NCI-H2081 treated with DMSO at 0.1 percent for 48 hours (cell line): ENCODE measurements at regions not wholly inside any gene's neighbourhood (a gene's known extent, or its start where the extent isn't known, plus 50 kb on each side); places are given as distances from the start of the nearest gene placed in this dataset.

Experiments
- DNase-seq: peaks from one replicate; lab custom pipeline; 2025; lab: John Stamatoyannopoulos, UW

DNA sequence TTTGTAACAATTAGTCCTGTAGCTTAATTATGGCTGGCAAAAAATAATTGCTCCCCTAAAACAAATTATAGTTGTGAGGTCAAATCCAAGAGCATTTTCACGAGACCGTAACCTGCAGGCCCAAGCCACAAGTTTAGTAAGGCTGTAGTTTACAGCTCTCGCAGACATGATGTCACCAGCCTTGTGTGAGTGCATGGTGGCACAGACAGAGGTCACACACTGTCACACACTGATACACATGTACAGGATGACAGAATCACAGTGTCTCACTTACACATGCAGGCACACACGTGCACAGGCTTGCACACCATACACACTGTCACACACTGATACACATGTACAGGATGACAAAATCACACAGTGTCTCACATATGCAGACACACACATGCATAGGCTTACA lies 518.8 kb downstream of the IRX1 start:
- no peak for DNase-seq

DNA sequence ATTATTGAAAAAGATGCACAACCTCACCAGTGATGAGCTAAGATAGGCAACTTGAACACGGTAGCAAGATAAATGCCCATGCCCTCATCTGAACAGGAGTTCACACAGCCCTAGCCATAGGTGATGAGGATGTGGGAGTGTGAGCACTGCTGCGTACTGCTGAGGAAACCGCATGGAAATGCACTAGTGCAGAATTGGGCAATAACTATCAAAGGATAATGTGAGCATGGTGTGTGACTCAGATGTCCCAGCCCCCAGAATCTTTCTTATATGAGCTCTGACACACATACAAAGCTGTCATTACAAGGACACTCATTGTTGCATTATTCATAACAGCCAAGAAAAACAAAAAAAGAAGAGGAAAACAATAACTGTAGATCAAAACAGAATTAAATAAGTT lies 521.2 kb downstream of the IRX1 start:
- no peak for DNase-seq

DNA sequence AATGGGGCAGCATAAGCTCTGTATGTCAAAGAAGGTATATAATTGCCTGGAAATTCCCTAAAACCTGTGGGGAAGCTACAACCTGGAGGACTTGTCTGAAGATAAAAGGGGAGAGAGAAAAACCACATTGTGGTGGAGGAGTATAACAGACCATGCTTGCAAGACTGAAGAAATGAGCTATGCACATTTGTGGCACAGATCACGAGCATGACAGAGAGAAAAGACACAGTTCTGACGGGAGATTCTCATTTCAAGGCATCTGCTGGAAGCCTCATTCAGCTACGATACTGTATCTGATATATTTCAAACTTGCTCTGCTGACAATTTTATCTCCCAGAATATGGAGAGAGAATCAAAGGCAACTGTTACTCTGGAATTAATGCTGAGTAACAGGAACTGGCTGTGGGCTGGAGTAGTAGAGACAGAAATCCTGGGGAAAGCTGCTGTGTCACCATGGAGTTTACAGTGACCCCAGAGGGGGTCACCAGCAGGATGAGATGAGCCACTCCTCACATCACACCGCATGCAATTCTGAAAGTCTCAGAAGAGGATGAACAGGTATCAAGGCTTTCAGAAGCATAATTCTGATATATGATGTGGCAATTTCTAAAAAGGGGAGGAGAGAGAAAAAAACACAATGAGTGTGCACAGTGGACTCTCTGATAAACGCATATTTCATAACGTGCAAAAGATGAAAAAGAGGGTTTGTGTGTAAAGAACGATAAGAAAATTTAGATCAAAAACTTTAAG lies 528.8 kb downstream of the IRX1 start:
- DNase-seq = no peak

DNA sequence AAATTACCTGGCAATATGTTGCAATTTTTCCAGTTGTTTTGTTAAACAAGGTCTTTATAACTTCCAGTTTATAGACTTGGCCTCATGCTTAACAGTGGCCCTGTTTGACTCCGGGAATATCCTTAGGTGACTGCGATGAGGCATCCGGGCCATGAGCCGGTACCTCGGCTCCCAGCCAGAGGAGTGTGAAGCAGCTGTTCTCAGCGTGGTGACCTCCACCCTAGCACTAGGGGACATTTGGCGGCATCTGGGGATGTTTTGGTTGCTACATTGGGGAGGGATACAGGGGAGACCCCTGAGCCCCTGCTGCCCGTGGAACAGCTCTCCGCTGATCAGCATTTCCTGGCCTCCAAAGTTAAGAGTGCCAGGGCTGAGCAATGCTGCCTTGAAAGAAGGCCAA lies 533.4 kb downstream of the IRX1 start:
- DNase-seq = no peak

DNA sequence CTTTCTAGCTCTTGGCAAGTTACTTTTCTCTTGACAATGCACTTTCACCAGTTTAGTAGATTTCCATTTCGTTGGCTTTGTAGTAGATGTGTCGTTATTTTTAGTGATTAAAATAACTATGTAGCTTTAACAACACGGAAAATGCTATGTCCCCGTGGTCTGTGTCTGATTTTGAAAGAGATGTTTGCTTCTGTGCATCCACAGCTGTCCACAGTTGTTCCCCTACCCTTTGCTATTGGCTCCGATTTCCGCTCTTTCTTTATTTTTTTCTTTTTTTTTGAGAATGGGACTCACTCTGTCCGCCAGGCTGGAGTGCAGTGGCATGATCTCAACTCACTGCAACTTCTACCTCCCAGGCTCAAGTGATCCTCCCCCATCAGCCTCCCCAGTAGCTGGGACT lies 533.9 kb downstream of the IRX1 start:
- DNase-seq = no peak

DNA sequence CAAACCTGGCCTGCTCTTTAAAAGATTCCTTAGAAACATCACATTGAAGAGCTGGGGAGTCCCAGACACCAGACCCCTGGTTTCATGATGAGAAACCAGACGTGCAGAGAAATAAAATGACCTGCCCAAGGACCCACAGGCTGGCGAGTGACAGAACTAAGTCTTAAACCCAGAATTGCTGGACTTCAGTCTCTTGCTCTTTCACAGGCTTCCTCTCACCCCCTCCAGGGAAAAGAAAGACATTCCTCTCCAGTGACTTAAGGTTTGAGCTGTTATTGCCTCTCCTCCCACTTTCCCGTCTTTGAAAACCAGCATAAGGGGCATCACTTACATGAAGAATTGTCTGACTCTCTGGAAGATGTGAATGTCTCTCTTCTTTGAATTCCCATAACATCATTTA lies 535.2 kb downstream of the IRX1 start:
- no peak for DNase-seq

DNA sequence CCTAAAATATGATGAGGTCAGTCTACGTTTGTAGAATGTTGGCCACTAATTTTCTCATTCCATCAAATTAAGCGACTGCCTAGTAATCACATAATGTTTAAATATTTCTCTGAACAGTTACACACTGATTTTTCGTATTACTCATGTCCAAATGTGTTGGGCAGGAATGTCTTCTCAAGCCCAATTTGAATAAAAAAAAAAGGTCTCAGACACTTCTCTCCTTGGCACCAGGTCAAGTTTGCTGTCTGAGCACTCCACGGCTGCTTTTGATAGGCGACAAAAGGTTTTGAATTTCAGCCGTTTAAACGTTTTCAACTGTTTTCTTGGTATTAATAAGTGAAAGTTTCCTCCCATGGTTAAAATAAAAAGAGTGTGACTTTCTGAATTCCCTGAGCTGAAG lies 542.1 kb downstream of the IRX1 start:
- no peak for DNase-seq

DNA sequence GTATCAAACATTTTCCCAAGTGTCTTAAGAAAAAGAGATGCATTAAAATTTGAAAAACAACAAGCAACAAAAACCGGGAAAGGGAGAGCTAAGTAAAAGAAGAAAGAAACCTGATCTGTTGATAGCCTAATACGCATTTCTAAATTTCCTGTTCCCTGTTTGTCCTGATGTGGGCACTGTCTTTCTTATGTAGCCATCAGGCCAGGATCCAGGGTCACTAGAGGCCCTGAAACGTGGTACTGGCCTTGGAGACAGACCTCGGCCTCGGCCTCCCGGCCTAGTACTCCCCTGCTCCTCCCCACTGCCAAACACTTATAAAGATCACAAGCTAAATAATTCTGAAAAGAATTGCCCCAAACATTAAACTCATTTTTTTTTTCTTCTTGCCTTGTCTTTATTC lies 547.2 kb downstream of the IRX1 start:
- DNase-seq = no peak

DNA sequence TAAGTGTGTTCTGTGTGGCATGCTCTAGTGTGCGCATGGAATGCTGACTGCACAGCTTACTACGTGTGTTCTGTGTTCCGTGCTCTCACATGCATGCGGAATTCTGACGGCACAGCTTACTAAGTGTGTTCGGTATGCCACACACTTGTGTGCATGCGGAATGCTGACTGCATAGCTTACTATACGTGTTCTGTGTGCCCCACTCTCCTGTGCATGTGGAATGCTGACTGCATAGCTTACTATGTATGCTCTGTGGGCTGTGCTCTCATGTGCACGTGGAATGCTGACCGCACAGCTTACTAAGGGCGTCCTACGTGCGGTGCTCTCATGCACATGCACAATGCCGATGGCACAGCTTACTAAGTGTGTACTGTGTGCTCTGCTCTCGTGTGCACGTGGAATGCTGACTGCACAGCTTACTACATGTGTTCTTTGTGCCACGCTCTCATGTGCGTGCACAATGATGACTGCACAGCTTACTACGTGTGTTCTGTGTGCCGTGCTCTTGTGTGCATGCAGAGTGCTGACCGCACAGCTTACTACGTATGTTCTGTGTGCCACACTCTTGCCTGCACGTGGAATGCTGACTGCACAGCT lies 548.9 kb downstream of the IRX1 start:
- no peak for DNase-seq

DNA sequence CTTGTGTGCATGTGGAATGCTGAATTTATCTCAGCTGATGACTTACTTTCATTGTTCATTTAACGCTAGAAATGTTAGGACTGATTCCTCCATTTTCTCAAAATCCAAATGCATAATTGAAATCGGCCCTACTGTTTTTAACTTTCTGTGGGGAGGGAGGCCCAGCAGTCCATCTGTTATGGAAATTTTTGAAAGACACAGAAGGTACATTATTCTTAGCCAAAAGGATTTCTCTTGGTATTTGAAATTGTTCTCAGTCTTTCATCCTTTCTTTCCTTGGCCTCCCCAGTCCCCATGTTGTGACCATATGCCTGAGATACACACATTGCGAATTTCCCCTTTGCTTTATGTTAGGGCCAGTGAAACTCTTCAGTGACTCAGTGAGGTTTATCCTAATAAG lies 549.9 kb downstream of the IRX1 start:
- DNase-seq = no peak

DNA sequence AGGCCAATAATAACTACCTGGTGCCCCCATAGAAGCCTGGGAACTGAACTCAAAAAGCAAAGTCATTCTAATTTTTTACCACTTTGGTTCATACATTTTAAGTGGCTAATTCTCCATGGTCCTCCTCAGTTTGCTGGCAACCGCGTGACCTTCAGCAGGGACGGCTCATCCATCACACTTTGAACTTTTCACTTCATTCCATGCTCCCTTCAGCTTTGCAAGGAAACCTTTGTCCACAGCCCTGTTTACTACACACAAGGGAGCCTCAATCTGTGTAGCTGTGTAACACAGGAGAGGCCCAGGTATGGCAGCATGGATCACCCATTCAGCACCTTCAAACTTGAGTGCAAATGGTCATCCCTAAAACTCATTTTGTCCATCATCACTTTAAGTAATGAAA lies 552.4 kb downstream of the IRX1 start:
- no peak for DNase-seq

DNA sequence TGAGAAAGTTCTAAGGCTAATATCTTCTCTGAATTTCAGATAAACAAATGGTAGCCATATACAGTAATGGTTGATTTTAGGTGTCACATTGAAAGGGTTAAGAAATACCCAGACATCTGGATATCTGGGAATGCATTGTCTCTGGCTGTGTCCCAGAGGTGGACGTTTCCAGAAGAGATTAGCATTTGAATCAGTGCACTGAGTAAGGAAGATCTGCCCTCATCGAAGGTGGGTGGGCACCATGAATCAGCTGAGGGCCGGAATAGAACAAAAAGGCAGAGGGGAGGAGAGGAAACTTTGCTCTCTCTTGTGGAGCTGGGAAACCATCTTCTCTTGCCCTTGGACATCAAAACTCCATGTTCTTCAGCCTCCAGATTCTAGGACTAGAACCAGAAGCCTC lies 554.4 kb downstream of the IRX1 start:
- no peak for DNase-seq

DNA sequence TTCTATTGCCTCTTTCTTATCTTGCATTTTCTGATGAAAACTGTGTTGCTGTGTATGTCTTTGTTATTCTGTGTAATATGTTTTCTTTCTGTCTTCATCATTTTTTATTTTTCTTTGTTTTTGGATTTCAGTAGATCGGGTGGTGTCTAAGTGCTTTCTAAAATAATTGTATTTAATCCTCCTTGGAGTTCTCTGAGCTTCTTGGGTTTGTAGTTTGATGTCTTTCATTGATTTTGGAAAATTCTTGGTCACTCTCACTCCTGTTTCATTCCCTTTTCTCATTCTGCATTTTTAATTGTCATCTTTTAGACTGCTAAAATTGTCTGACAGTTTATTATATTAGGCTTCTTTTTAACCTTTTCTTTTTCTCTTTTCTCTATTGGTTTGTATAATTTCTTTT lies 560.5 kb downstream of the IRX1 start:
- DNase-seq = no peak

DNA sequence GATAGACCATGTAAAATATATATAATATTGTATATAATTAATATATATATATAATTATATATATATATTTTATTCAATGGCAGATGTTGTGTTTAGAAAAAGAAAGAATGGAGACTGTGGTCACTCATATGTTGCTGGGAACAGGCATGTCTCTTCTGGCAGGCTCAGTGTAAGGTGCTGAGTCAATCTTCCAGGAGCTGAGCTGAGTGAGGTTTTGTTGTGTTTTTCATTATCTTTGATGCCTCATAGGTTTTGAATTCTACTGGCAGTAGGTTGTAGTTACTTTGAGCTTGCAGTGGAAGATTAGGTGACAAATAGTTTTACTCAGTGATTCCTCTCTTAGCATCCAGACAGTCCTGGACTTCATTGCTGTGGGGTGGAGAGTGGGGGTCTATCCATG lies 561.3 kb downstream of the IRX1 start:
- no peak for DNase-seq

DNA sequence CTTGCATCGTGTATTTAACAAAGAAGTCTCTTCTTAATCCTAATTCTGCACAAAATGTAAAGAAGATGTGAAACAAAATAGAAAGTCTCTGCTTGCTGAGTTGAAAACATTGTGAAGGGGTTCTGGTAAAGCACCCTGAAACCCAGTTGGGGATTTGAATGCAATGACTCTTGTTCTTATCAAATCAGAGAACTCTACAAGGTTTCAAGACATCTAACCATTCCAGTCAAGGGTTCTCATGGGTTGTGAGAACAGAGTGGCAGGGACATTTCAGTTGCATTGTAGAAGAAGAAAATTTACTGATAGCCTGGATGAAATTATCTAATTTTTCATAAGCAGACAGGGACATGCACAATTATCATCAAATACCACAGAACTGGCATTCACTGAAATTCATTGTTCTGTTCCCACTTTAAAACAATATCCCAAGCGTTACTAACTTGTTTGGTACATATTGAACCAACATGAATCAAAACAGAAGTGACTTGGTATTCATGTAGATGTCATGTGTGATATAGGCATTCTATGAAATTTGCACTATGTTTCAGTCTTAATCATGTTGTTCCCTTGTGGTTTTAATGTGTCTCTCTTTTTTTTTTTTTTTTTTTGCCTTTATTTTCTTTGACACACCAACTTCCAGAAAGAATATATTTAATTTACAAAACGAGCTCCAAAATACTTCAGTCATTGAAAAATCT lies 563.3 kb downstream of the IRX1 start:
- no peak for DNase-seq

DNA sequence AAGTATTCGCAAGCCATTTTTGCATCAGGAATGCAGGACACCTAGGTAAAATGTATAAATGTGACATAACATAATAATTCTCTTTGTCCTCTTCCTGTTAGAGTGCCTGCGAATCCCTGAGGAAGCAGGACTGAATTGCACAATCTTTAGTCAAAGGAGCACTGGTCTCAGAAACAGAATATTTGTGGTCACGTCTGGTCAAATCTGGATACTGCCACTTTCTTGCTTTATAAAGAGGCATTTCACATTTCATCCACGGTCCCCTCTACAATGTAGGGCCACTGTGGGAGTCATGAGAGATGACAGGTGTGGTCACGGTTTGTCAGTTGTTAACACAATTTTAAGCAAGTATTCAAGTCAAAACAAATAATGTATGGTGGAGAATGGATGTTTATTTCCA lies 564.0 kb downstream of the IRX1 start:
- DNase-seq = no peak

DNA sequence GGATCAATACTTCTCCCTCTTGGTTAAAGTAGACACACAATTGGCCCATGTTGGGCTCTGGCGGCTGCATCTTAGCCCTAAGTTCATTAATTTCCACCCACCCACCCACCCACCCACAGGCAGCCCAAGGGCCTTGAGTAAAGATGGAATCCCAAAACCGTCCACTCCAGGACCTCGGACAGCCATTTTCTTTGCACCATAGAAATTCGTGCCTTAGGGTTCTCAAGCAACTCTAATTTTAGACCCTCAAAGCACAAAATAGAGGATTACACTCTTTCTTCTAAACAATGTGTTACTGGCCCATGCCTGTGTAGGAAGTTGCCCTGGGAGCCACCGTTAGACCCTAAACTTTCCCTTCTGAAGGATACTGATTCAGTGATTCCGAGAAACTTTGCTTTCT lies 568.5 kb downstream of the IRX1 start:
- no peak for DNase-seq

DNA sequence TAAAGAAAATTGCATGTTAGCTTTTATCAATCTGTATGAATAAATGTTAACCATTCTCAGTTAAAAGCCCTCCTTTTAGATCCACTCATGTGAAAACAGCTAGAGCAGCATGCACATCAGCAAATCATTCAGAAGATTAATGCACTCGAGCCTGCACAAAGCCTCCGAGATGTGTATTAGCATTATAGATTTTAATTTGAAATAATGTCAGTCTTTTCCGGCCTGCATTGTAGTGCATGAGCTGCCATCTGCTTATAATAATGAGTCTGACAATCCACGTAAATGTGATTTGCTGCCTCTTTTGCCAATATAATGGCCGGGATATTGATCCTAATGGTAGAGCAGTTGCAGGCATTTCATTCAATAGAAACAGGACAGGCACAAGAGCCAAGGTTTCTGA lies 585.1 kb downstream of the IRX1 start:
- DNase-seq = no peak

DNA sequence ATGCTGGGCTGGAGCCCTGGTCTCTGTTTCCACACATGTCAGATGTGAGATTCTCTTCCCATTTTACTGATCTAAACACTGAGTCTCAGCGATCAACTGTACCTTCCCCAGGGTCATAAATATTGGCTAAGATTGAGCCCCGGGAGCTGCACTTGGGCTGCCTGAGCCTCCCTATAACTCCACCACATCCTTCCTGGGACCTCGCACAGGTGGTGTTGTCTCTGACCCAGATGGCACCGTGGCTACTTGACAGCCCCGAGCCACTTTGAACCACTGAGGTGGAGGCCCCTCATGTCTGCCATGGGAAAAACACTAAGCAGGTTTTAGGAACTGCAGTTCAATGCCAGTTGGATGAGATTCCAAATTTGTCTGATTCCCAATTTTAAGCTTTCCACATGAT lies 586.5 kb downstream of the IRX1 start:
- DNase-seq = no peak

DNA sequence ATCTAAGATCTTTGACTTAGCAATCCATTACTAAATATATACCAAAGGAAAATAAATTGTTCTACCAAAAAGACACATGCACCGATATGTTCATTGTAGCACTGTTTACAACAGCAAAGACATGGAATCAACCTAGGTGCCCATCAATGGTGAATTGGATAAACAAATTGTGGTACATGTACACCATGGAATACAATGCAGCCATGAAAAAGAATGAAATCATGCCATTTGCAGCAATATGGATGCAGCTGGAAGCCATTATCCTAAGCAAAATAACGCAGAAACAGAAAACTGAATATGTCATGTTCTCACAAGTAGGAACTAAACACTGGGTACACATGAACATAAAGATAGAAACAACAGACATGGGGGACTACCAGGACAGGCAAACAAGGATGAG lies 589.5 kb downstream of the IRX1 start:
- no peak for DNase-seq

DNA sequence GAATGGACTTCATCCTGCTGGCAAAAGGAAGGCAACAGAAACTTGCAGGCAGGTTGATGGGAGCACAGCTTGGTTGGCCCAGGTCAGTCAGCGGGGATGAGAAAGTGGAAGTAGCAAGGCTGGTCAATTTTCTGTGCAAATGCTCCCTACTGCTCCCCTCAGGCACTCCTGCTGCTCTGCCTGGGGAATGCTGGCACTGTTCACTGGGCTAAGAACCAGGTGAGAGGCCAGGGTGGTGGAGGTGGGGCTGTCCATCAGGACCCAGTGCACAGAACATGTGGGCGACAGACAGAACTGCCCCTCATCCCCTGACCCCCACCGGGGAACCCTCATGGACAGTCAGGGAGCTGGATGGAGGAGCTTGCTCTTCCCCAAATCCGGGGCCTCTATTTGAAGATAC lies 593.1 kb downstream of the IRX1 start:
- no peak for DNase-seq

DNA sequence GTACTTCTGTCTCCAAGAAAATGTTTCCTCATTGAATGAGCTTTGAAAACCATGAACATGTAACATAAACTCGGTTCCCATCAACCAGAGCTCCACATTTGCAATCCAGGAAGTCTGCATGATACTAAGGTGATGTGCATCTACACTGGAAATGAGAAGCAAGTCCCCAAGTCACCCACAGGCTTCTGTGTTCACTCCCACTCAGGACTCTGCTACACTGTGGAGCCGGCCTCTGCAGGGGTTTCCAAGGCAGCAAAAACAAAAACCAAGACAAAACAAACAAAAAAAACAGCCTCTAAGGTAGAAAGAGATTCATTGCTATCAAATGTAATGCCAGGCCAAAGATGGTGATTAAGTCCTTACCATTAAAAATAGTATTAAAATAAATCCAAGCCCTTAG lies 593.7 kb downstream of the IRX1 start:
- no peak for DNase-seq

DNA sequence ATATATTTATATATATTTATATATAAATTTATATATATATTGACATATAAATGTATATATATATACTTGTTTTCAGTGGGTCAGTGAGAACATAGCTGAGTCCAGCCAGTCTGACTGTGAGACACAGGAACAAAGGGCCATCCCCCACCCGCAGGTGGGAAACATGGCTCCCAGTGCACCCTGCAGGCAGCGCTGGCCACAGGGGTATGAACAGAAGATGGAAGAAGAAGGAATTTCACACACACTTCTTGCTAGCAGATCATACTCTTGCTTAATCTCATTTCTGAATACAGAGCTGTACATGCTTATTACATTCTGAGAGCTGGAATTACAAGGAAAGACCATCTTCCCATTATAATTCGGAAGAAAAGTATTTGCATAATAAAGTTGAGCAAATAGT lies 595.4 kb downstream of the IRX1 start:
- DNase-seq = no peak

DNA sequence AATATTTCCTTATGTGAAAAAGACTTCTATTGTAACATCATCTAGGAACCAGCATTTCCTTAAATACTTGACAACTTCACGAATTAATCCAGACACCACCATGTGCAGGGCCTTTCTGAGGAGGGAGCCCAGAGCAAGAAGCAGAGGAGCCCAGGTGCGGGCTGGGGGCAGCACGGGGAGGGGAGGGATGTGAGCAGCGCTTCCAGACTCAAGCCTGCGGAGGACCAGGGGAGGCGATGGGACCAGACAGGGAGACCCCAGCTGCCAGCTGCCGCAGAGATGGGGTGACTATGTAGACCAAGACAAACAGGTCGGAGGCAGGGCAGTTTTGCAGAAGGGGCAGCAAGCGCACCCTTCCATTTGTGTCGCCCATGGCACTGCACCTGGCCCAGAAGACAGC lies 596.1 kb downstream of the IRX1 start:
- no peak for DNase-seq
